Psoas muscle (tissue), 7 donors: ENCODE measurements at regions not wholly inside any gene's neighbourhood (a gene's known extent, or its start where the extent isn't known, plus 50 kb on each side); places are given as distances from the start of the nearest gene placed in this dataset.
A peak's percentile ranks its signal among the peaks of the same experiment; 100 is the strongest.

Source experiments
- ATAC-seq, 4 donors: fragments of 200-7000 bp; cut with Tn5 transposase; one replicate each; pipeline ENCODE4 v1.9.1; 2020; ENCODE audit warnings: moderate library complexity in 3 of 4, mild to moderate bottlenecking in 2 of 4
- DNase-seq, 2 donors: peaks; one replicate each; pipeline ENCODE4 v3.0.0-alpha.2; 2020
- H3K27ac ChIP-seq: fragments of 200-600 bp; one replicate; pipeline ENCODE4 v1.8.0; 2022
- H3K27me3 ChIP-seq, 3 donors: fragments of 200-600 bp in 1 of 3; one replicate each; pipeline versions ENCODE4 v1.6.1 to v1.8.0; 2013 to 2022; ENCODE audit warnings: low read length in 2 of 3, mild to moderate bottlenecking in 2 of 3, moderate library complexity in 1 of 3; ENCODE audit not compliant: insufficient read depth in 3 of 3
- H3K36me3 ChIP-seq, 2 donors: fragments of 200-600 bp in 1 of 2; one replicate each; pipeline versions ENCODE4 v1.6.1 to v1.8.0; 2013 to 2022; ENCODE audit warnings: low read depth in 1 of 2, mild to moderate bottlenecking in 1 of 2, moderate library complexity in 1 of 2; ENCODE audit not compliant: insufficient read depth in 1 of 2
- H3K4me1 ChIP-seq: fragments of 200-600 bp; one replicate; pipeline ENCODE4 v1.8.0; 2022
- H3K4me3 ChIP-seq: fragments of 200-600 bp; one replicate; pipeline ENCODE4 v1.8.0; 2022; ENCODE audit warnings: mild to moderate bottlenecking
- H3K9me3 ChIP-seq: fragments of 200-600 bp; one replicate; pipeline ENCODE4 v1.8.0; 2022
- WGBS, 3 donors: extraction: QIAGEN DNeasy Blood & Tissue Kit; methylation state at CpG; one replicate each; pipeline versions ENCODE4 v1.1.6 to v1.1.7; 2013; 5-methylcytosine and 5-hydroxymethylcytosine counted together
- intact Hi-C, 2 donors: fragments of 100-400 bp; cut with DNase I; formaldehyde crosslinking; loops; one replicate each; pipeline versions ENCODE4 v1.11.0 to v1.14.2; 2022
- TF ChIP-seq, protein P1 (sequence below): fragments of 200-600 bp; IDR thresholded peaks from one replicate; pipeline ENCODE4 v1.8.0; 2022; ENCODE audit warnings: antibody characterized with exemption
- donor health status: healthy with polysubstance abuse.
- donor health status: DM: no; HTN: no; CAD: no; lungs with moderate emphysema.
- donor health status: Bipolar disorder and iron deficiency.
- donor health status: healthy.
- donor health status: DM: yes; HTN: yes; CAD: no.
- donor health status: DM: no; HTN: no; CAD: no.
- donor health status: DM: yes; HTN: yes; CAD: no.

GRCh38 chr1:56415258-56415657 is 164.1 kb downstream of the PLPP3 start:
- DNase-seq (no peak), ATAC-seq (no peak)
- TF ChIP-seq, protein P1, sequence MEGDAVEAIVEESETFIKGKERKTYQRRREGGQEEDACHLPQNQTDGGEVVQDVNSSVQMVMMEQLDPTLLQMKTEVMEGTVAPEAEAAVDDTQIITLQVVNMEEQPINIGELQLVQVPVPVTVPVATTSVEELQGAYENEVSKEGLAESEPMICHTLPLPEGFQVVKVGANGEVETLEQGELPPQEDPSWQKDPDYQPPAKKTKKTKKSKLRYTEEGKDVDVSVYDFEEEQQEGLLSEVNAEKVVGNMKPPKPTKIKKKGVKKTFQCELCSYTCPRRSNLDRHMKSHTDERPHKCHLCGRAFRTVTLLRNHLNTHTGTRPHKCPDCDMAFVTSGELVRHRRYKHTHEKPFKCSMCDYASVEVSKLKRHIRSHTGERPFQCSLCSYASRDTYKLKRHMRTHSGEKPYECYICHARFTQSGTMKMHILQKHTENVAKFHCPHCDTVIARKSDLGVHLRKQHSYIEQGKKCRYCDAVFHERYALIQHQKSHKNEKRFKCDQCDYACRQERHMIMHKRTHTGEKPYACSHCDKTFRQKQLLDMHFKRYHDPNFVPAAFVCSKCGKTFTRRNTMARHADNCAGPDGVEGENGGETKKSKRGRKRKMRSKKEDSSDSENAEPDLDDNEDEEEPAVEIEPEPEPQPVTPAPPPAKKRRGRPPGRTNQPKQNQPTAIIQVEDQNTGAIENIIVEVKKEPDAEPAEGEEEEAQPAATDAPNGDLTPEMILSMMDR = no peak
- no peaks in the 10 kb centered on the region for H3K9me3 ChIP-seq
- H3K27me3 ChIP-seq = peaks cover 0 to 3% (median 0%) of the 10 kb centered on the region in 3 donors
- no peaks in the 10 kb centered on the region for H3K4me1 ChIP-seq
- H3K27ac ChIP-seq = no peak overlapping the region
- no peak overlapping the region for H3K4me3 ChIP-seq
- H3K36me3 ChIP-seq = no peaks in the 10 kb centered on the region
- intact Hi-C loops = no loop called here
- 77 to 82% (median 82%) methylated on average over 3 of the region's 3 CpGs for WGBS, 3 donors

GRCh38 chr1:56414728-56415224 is 164.6 kb downstream of the PLPP3 start:
- intact Hi-C loops = no loop called here
- no peaks in the 10 kb centered on the region for H3K4me1 ChIP-seq
- no peaks in the 10 kb centered on the region for H3K36me3 ChIP-seq
- WGBS, 3 donors = 66 to 72% (median 68%) methylated on average over 9 of the region's 9 CpGs
- H3K27me3 ChIP-seq = peaks cover 0 to 3% (median 0%) of the 10 kb centered on the region in 3 donors
- TF ChIP-seq, protein P1 = no peak
- H3K27ac ChIP-seq = no peak overlapping the region
- ATAC-seq (no peak), DNase-seq (no peak)
- no peak overlapping the region for H3K4me3 ChIP-seq
- H3K9me3 ChIP-seq = no peaks in the 10 kb centered on the region

- intact Hi-C loops = no loop called here
- DNase-seq (no peak), ATAC-seq (no peak)
- Histone ChIP-seq H3K27ac (no peak overlapping the region), H3K36me3 (no peaks in the 10 kb centered on the region), H3K9me3 (no peaks in the 10 kb centered on the region), H3K4me3 (no peak overlapping the region), H3K27me3 (peaks cover 0 to 3% (median 0%) of the 10 kb centered on the region in 3 donors), H3K4me1 (no peaks in the 10 kb centered on the region)
- 72 to 75% (median 73%) methylated on average over 7 of the region's 7 CpGs for WGBS, 3 donors
- TF ChIP-seq, protein P1 = no peak
These were observed 165.6 kb downstream of the PLPP3 start for GRCh38 chr1:56413671-56414199.

DNA sequence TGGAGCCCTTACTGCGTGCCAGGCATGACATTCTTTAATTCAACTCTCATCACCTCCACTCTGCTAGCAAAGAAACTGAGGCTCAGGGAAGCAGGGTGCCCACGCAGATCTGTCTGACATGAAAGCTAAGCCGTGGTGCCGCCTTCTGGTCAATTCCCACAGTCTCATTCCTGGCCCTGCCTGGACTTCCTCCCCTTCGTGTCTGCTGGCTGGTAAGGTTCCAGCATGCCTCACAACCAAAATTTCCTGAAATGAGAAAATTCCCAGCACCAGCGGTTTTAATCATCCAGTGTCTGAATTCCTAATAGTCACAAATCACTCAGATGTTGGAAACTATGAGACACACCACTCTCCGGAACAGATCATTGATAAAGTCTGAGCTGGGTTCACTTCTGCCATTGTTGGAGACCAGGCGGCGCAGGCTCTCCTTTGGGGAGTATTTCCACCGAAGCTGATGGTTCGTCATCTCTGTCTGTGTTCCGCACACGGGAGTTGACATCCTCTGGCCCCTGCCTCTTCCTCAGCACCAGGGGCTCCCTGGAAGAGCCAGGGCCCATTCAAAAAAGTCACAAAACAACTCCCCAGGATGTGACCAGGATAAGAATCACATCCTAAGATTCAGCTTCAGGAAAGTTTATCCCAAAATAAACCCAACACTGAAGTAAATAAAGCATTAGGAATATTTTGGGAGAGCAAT is 167.7 kb downstream of the PLPP3 start:
- WGBS, 3 donors = 71 to 77% (median 76%) methylated on average over 13 of the region's 13 CpGs
- H3K27ac ChIP-seq = peak overlapping the region; percentile 4

More for the DNA sequence above, 167.7 kb downstream of the PLPP3 start:
- intact Hi-C loops = no loop called here
- no peak for DNase-seq
- no peaks in the 10 kb centered on the region for H3K36me3 ChIP-seq
- no peaks in the 10 kb centered on the region for H3K9me3 ChIP-seq
- no peak overlapping the region for H3K4me3 ChIP-seq
- peak in 2 of 4 donors; percentile 20 to 22 for ATAC-seq
- H3K27me3 ChIP-seq = peaks cover 0 to 3% (median 0%) of the 10 kb centered on the region in 3 donors
- TF ChIP-seq, protein P1 = no peak
- H3K4me1 ChIP-seq = no peaks in the 10 kb centered on the region
